Nephron progenitor cell (in vitro differentiated cells): ENCODE measurements at regions not wholly inside any gene's neighbourhood (a gene's known extent, or its start where the extent isn't known, plus 50 kb on each side); places are given as distances from the start of the nearest gene placed in this dataset.

ENCODE experiments used
- DNase-seq: peaks from one replicate; pipeline ENCODE4 v3.0.0; 2021
- H3K27ac Mint-ChIP-seq: 2 replicates; pipeline ENCODE4 v1.8.0; 2021; ENCODE audit warnings: mild to moderate bottlenecking, moderate library complexity, mixed read lengths
- H3K27me3 Mint-ChIP-seq: 2 replicates; pipeline ENCODE4 v1.8.0; 2021; ENCODE audit warnings: mild to moderate bottlenecking, low read depth, mixed read lengths; ENCODE audit not compliant: poor library complexity
- H3K36me3 Mint-ChIP-seq: 2 replicates; pipeline ENCODE4 v1.8.0; 2021; ENCODE audit warnings: low read depth, mixed read lengths
- H3K4me1 Mint-ChIP-seq: 2 replicates; pipeline ENCODE4 v1.8.0; 2021; ENCODE audit warnings: mixed read lengths
- H3K4me3 Mint-ChIP-seq: 2 replicates; pipeline ENCODE4 v1.8.0; 2021; ENCODE audit warnings: mild to moderate bottlenecking, moderate library complexity, mixed read lengths
- H3K9me3 Mint-ChIP-seq: 2 replicates; pipeline ENCODE4 v1.8.0; 2021; ENCODE audit warnings: mild to moderate bottlenecking, moderate library complexity, mixed read lengths
- TF ChIP-seq, protein P1 (sequence below): fragments of 200-600 bp; sonication (generic); IDR thresholded peaks from 2 replicates; pipeline ENCODE4 v1.5.0; 2021; ENCODE audit warnings: antibody characterized with exemption

DNA sequence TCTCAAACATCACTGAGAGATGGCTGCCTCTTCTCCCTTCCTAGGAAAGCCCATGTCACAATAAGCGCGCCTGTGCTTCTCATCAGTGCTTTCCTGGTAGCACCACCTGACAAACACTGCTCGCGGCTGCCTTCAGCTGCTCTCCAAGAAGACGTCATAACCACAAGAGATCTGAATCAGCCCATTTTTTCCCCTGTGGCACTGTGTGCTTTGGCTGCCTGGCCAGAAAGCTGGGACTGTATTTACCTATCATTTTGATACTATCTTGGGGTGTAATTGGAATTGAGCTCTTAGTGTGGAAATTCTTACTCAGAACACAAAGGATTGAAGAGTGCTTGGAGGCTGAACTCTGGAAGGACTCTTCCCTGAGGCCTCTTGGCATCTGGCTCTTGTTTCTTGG lies 50.3 kb upstream of the EHF start:
- no peaks in the 10 kb centered on the region for H3K36me3 Mint-ChIP-seq
- H3K27me3 Mint-ChIP-seq, result peaks cover 17% of the 10 kb centered on the region
- DNase-seq, result no peak
- no peak overlapping the region for H3K27ac Mint-ChIP-seq
- TF ChIP-seq, protein P1, sequence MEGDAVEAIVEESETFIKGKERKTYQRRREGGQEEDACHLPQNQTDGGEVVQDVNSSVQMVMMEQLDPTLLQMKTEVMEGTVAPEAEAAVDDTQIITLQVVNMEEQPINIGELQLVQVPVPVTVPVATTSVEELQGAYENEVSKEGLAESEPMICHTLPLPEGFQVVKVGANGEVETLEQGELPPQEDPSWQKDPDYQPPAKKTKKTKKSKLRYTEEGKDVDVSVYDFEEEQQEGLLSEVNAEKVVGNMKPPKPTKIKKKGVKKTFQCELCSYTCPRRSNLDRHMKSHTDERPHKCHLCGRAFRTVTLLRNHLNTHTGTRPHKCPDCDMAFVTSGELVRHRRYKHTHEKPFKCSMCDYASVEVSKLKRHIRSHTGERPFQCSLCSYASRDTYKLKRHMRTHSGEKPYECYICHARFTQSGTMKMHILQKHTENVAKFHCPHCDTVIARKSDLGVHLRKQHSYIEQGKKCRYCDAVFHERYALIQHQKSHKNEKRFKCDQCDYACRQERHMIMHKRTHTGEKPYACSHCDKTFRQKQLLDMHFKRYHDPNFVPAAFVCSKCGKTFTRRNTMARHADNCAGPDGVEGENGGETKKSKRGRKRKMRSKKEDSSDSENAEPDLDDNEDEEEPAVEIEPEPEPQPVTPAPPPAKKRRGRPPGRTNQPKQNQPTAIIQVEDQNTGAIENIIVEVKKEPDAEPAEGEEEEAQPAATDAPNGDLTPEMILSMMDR, result no peak
- no peaks in the 10 kb centered on the region for H3K4me1 Mint-ChIP-seq
- H3K9me3 Mint-ChIP-seq, result no peaks in the 10 kb centered on the region
- no peak overlapping the region for H3K4me3 Mint-ChIP-seq
